ENCODE measurements at regions not wholly inside any gene's neighbourhood (a gene's known extent, or its start where the extent isn't known, plus 50 kb on each side); places are given as distances from the start of the nearest gene placed in this dataset.
"Not testable (repeated sequence)": the region's sequence is repeated elsewhere in the genome, so short reads cannot be mapped to it uniquely, and the experiment has no call there.

DNA sequence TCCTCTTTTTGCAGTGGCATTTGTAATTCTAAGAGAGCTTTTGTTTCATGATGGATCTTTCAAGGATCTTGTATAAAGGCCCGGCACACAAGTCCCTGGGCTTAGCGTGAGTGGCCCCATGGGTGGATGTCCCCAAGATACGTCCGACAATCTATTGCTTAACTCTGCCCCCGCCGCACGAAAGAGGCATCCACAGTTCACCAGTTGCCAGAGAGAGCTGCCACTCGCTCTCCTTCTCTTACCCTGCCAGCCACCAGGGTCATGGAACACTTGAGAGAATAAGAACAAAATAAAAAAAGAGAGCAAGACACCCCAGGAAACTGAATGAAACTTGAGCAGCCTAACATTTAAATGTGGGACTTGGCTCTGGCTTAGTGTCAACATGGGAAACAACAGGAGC is 92.3 kb downstream of the CTAGE1 start:
- DNase-seq: no peak

DNA sequence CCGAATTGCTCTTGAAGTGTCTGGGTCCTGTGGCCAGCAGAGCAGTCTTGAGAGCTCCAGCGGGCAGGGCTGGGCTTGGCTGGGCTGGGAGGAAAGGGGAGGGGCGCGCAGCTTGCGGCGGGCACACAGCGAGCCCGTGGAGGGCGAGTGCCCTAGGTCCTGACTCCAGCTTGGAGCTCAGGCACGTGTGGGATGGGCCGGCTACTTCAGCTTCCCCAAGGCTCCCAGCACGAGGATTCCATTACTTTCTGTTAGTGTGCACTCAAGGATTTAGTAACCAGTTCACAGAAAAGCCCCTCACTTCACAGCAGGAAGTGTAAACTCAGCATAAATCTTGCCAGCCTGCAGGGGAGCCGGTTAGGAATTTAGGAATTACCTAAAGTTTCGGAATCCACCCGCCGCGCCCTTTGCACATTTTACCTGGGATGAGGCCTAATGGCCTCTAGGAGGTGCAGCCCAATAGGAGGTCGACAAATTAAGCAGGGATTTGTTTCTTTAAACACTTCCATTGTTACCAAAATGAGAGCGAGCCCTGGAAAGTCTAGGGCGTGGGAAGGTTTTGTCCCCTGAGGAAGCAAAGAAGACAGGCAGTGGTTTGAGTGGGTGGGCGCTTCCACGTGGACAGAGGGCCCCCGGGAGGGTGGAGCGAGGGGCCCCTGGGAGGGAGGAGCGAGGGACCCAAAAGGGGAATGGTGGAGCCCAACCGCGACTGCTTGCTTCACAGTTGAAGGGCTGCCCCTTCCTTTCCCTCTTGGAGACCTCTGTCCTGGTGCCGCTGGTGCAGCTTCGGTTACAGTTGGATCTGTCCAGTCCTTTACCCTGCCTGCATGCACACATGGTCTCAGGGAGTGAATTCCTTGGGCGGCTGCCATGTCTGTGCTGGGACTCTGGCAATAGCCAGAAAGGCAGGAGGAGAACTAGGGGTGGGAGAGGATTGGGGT is 93.3 kb downstream of the CTAGE1 start:
- no peak for DNase-seq

DNA sequence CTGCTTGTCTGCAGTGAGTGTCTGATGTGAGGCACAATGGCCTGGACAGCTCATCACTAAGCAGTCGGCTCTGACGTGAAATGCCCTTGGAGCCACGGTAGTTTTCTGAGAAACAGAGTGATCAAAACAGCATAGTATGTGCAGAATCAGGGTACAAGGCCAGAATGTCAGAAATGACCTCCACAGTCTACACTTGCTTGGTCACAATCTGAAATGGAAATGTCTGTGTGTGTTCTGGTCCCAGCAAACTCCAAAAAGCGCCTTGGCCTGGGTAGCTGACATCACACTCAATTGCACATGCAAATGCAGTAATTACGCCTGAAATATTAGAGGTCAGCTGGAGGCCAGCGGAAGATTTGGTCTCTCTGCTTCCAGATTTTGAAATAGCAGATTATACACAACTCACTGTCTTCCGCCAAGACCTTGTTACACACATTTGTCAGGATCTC is 95.4 kb downstream of the CTAGE1 start:
- DNase-seq: no peak

DNA sequence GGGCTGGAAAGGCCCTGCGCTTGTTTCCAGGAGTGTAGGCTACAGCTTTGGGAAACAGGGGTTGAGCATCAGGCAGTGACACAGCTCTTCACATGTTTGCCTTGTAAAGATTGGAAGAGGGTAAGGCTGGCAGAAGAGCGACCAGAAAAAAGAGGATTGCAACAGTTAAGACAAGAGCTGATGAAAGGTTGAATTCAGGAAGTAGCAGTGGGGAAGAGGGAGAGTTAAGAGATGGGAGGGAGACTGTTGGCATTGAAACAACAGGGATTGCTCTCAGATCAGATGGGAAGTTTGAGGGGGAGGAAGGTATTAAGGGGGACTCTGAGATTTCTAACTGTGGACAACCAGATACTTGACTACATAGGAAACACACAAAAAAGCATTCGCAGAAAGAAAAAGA is 96.9 kb downstream of the CTAGE1 start:
- DNase-seq: no peak

DNA sequence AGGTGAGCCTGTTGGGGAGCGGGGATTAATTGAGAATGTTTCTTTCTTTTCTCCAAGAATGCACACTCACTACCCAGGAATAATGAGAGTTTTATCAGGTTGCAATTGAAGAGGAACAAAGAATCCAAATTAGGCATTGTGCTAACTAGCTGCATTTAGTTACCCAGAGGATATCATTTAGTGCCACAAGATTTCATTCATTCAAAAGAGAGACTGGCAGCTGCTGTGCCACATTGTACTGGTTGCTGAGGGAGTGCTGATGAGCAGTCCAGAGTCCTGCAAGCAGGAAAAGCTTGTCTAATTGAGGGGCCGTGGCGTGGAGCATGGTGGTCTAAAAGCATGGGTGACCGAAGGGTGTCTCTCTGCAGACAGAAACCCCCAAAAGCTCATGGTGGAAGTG is 97.6 kb downstream of the CTAGE1 start:
- DNase-seq: no peak

DNA sequence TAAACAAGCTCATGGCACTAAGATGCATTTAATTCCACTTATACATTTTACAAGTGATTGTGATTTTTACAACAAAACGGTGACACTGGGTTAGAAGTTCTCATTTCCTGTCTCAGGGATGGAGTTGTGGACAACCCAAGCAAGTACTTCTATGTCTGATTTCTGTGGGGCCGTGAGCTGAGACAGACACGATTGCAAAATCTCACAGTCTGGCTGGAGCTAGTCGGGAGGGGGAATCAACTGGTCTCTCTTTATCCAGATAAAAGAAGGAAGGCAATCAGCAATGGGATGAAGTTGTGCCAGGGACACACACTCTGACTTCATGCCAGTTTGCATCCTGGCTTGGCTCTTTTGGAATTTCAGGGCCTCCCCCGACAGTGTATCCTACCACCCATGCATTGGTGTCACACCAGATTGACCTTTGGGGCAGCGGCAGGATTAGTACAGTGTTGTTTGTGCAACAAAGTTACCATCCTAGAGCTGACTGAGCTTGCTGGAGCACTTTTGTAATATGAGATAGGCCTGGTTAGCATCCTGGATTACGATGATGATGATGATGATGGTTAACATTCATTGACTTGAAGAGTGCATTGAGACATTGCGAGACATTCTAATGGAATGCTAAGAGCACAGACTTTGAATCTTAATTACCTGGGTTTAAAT is 98.8 kb downstream of the CTAGE1 start:
- DNase-seq: no peak

DNA sequence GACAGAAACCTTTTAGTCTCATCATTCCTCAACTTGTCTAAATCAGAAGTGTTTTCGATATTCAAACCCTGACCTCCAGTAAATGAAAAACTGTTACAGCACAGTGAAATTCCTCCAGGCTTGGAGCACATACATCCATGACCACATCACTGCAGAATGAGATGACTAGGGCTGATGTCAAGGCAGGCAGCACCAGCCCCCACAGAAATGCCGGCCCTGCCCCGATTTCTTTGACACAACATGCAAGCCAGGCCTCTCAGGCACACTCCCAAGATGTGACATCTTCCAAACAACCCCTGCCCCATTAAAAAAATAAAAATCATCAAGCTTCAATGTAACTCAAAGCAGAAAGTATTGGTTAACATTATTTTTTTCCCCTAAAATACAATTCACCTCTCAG is 103.3 kb downstream of the CTAGE1 start:
- no peak for DNase-seq

DNA sequence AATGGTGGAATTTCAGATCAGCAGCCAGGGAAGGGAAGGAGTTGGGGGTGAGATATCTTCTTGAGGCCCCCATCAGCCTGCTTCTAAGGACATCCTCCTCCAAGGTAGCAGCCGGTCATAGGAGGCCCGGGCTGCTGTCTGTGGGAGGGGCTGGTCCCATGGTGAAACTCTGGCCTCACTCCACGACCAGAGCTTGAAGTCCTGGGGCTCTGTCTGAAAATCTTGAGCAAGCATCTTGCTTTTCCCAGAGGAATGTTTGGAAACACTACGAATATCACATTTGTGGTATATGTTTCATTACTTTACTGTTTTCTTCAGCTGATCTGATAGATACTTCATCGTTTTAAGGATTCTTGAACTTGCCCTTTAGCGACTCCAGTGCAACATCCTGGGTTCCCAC is 103.7 kb downstream of the CTAGE1 start:
- no peak for DNase-seq

DNA sequence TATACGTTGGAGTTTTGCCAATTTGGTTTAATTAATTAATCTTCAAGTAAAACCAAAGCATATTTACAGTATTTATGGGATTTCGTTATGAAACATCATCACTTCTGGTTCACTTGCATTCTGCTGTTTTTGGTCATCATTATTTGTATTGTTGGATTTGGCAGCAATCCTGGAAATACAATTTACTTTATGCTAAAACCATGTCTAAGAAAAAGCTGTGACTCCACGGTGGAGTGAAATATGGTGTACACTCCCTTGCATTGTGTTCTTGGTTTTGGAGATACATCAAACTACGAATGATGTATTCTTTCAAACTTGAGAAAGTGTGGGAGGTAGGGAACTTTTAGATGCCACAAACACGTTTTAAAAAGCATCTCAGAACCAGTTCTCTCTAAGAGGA is 106.4 kb downstream of the CTAGE1 start:
- DNase-seq: no peak

DNA sequence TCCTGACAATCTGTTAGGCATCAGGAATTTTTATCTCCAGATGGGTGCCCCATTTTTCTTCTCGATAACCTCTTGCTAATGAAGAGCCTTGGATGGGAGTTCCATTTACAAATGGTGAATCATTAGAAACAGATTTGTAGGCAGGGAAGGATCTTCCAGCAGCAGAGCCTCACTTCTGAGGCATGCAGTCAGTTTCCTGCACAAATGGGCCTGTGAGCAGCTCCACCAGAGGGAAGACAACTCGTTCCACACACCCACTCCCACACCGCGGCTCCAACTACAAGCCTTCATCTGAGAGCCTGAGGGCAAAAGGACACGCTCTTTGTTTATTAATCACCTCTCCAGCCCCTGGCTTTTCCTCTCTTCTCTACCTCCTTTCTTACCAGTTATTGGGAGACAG is 108.5 kb downstream of the CTAGE1 start:
- DNase-seq: no peak

DNA sequence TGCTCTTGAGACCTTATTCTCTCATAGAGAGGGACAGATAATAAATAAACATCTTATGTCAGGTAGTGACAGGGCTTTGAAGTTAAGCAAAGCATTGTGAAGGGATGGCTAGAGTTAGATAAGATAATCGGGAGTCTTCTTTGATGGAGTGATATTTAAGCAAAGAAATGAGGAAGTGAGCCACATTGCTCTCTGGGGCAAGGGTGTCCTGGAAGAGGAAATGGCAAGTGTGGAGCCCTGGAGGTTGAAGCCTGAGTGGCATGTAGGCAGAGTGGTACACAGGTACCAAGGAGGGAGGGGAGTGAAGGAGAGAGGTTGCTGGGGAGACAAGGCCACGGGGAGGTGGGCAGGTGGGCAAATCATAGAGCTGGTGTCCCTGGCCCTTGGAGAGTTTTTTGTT is 110.2 kb downstream of the CTAGE1 start:
- DNase-seq: no peak

DNA sequence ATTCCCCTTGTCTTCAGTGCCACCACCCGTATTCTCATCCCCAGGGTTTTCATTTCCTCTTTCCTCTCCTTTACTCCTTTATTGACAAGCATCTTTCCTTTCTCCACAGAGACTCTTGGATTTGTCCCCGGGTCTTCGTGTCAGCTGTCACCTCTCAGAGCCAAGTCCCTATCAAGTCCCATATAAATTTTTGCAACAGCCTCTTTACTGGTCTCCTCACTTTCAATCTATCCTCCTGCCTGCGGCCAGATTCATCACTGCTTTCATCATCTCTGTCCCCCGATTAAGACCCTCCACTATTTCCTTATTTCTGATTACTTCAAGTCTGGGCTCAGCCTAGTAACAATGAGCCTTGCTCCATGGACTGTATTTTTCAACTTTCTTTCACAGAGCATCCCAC is 113.8 kb downstream of the CTAGE1 start:
- no peak for DNase-seq

DNA sequence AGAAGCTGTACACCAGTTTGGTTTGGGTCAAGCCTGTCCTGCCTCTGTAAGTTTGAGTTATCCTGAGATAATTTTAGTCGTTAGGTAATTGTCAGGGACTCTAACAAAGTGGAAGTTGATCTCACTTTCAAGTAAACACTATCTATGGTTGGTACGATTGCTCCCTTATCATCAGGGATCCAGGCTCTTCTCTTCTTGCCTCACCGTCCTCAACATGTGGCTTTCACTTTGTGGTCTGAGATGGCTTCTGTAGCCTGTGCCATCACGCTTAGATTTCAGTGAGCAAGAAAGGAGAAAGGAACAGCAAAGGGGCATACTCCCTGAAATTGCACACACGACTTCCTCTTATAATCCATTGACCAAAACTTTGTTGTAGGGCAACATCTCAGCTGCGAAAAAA is 115.6 kb downstream of the CTAGE1 start:
- DNase-seq: no peak

DNA sequence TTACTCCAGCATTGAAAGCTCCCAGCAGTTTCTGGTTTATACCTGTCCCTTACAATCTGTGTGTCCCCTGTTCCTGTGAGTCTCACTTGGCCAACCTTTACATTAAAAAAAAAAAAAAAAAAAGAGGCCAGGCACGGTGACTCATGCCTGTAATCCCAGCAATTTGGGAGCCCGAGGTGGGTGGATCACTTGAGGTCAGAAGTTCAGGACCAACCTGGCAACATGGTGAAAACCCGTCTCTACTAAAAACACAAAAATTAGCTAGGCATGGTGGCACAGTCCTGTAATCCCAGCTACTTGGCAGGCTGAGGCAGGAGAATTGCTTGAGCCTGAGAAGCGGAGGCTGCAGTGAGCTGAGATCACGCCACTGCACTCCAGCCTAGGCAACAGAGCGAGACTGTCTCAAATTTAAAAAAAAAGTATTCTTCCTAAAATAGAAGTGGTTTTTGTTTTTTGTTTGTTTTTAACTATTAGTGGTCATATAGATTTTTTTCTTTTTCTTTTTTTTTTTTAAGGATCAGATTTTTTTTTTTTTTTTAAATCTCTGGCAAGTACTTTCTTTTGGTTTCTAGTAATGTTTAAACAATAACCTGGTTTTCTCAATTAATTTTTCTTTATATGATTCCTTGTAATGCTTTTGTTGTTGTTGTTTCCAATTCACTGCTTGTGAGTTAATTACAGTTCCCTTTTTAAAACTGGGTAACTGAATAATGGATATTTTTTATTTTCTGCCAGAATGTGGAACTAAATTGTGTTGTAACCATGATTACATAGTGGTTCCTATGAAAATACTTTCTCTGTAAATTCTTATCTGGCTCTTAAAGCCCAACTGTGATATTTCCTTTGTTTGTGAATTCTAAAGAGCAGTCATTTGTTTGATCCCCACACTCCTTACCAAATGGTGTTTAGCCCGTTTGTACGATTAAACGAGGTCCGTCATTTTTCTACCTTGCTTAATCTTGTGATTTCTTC is 116.8 kb downstream of the CTAGE1 start:
- no peak for DNase-seq

DNA sequence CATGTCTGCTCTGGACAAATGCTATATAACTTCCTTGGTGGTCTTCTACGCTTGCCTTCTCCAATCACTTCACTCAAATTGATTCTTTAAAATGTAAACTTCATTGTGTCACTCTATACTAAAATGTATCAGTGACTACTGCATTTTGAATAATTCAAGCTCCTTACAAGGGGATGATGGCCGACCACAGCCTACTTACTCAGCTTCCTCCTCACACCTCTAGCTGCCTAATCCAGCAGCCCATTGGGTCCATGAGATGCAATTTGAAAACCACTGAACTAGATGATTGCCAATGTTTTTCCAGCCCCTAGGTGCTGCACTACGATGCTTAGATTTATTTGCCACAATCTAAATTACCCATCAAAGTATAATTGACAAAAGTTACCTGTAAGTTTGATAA is 120.7 kb downstream of the CTAGE1 start:
- DNase-seq: no peak

DNA sequence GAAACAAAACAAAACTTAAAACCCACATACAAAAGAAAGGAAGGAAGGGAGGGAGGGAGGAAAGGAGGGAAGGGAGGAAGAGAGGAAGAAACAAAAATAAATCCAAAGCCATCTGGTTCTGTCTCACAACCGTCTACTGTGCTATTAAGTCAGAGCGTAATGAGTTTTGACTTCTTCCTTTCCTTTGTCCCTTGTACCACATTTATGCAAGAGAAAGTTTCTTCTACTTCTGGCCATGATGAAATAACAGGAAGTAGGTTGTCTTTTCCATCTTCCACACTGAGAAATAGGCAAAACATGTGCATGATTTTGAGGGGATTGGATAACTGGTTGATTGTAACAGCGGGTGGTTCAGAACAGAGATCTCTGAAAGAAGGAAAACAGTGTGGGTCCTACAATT is 121.4 kb downstream of the CTAGE1 start:
- DNase-seq: no peak

DNA sequence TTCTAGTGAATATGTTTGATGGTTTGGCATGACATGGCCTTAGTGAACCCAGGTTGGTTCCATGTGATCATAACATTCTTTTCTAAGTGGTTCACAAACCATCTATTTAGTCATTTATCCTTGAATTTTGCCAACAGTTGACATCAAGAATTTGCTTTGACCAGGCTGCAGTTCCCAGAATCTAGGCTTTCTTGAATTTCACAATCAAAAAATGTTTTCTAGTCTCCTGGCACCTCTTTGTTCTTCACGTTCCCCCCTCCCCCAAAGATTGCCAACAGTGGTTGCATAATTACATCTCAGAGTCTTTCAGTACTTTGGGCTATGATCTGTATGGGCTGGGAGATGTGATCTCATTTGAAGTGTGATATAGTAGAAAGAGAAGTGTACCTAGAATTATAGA is 124.0 kb downstream of the GATA6 start:
- no peak for DNase-seq

DNA sequence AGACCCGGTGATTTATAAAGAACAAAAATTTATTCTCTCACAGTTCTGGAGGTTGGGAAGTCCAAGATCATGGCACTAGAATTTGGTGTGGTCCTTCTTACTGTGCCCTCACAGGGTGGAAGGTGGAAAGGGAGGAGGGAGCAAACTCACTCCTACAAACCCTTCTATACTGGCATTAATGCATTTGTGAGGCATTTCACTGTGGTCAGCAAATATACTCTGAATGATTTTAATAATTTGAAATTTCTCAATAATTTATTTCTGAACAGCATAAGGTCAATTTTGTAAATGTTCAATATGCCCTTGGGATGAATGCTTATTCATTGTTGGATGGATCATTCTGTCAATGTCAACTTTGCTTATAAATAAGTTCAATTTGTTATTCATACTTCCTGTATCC is 120.6 kb downstream of the GATA6 start:
- no peak for DNase-seq

DNA sequence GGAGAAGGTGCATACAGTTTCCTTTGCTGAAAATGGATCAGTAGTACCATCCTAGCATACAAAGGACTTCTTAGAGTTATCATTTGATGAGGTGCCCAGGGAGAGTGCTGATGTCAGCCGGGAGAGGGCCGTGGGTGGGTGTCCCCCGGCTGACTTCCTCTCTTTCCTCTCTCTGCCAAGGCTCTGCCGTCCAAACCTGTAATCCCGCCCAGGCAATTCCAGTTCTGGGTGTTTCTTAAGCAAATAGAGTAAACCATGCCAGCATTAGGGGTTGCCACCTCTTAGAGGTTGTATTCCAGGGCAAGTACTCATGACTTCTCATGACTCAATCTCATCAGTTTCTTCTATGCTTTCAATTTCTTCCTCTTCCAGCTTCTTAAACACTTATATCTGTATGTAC is 117.2 kb downstream of the GATA6 start:
- no peak for DNase-seq

DNA sequence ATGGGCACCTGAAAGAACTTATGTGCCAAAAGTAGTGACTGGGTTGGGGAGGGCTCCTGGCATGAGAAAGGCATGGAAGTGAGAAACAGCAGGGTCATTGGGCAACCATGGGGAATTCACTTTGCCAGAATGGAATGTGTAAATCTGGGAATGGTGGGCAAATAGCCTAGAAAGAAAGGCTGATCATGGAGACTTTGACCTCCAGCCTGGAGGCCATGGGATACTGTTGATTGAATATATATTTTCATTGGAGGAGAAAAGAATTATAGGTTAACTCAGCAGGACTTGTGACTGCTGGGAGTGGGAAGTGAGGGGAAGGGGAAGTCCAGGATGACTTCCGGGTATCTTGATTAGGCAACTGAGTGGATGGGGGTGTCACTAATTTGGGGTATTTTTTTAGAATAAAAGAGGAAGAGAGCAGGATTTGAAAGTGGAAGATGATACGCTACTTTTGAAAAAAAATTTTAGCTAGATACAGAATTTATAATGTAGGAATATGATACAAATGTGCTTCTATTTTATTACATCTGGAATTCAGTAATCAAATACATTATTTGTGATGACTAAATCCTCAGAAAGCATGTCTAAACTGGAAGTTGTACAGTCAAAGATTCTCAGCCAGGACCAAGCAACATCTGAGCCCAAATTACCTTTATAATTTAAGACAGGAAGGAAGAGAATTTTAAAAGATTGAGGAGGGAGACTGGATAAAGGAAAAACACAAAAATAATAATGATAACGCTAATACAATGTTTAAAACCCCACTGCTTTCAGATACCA is 116.2 kb downstream of the GATA6 start:
- DNase-seq: no peak

DNA sequence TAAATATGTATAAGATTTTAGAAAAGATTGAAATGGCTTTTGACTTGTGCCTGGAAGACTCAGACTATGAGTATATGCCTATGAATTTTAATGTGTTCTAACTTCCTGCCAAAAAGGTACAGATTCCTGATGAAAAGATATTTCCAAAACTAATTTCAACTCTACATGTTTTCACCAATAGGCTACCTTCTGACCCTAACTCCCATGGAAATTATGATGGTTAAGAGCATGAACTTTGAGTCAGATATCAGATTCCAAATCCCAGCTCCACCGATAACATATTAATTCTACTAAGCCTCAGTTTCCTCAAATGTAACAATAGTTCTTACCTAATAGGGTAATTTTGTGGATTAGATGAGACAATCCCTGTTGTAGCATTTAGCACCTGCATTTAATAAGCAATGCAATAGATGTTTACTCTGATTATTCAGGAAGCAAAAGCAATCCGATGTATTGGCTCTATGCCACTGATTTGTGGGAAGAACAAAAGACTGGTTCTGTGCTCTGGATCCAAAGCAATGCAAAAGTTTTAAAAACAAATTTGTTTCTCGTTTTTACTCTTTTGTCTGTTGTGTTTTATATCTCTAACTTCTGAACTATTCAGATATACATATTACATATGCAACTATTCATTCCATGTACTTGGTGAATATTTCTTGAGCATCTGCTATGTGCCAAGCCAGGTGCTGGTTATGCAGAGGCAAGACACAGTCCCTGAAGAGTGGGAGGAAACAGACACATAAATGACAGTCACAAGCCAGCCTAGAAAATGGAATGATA is 115.4 kb downstream of the GATA6 start:
- DNase-seq: no peak

DNA sequence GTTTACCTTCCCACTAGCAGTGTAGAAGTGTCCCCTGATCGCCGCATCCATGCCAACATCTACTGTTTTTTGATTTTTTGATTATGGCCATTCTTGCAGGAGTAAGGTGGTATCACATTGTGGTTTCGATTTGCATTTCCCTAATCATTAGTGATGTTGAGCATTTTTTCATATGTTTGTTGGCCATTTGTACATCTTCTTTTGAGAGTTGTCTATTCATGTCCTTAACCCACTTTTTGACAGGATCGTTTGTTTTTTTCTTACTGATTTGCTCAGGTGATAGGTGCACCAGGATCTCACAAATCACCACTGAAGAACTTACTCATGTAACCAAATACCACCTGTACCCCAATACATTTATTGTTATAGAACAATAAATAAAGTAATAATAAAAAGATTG is 114.5 kb downstream of the GATA6 start:
- DNase-seq: not testable (repeated sequence)
